GM18508 (cell line): ENCODE measurements at regions not wholly inside any gene's neighbourhood (a gene's known extent, or its start where the extent isn't known, plus 50 kb on each side); places are given as distances from the start of the nearest gene placed in this dataset.

Source experiments
- ATAC-seq: cut with Tn5 transposase; IDR thresholded peaks from one replicate; pipeline ENCODE4 v1.9.1; 2021; ENCODE audit warnings: moderate number of reproducible peaks; ENCODE audit not compliant: insufficient read depth, unreplicated experiment

- ATAC-seq = no peak
Measured at GRCh38 chr2:60297296-60298005, 256.0 kb downstream of the BCL11A start.

DNA sequence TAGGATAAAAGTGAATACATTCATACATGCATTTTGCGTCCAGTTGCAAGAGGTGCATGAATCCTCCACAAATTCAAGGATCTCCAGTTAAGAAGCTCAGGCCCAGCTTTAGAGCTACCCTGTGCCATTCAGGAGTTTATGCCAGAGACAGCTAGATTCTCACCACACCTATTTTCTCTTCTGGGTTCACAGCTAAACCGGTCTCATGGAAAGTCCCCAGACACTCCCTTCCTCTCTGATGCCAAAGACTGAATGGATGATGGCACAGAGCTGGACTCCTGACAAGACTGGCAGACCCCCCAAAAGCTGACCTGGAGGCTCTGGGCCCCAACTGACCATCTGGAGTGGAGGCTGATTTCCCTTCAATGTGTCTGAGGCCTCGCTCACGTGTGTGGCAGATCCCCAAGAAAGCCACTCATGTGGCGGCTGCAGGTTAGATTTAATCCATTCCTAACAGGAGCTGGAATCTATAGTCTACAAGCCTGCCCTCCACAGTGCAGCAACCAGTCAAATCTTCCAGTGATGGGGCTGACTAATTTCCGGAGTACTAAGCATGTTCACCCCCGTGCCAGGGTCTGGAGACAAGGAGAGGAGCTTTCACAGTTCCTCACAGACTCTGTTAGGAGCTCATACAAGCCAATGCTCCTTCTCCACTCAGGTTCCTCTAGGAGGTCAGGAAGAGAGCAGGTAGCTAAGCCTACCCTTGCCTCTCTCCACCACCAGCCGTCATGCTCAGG, 257.1 kb downstream of the BCL11A start:
- no peak for ATAC-seq

GRCh38 chr2:60295636-60295962, 257.9 kb downstream of the BCL11A start:
- ATAC-seq = no peak

GRCh38 chr2:60294901-60295635, 258.4 kb downstream of the BCL11A start:
- ATAC-seq = no peak

DNA sequence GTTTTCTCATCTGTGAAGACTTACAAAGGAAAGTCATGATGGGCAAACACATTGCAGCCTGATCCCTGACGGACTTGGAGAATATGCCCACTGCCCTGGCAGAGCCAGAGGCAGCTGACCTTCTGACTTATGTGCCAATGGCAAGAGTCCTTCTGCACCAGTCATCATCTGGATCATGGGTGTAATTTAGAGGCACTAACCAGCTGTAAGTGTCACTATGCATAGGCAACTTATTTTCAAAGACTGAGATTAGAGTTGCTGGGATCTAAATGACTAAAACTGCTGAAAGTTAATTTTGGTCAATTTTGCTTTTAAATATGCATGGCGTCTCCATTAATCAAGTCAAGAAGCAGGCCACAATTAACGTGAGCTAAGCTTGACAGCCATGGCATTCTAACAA, 261.2 kb downstream of the BCL11A start:
- no peak for ATAC-seq

- ATAC-seq = no peak
Measured at GRCh38 chr2:60290509-60290908, 262.9 kb downstream of the BCL11A start.

- ATAC-seq = no peak
Measured at GRCh38 chr2:60285626-60286316, 267.7 kb downstream of the BCL11A start.

DNA sequence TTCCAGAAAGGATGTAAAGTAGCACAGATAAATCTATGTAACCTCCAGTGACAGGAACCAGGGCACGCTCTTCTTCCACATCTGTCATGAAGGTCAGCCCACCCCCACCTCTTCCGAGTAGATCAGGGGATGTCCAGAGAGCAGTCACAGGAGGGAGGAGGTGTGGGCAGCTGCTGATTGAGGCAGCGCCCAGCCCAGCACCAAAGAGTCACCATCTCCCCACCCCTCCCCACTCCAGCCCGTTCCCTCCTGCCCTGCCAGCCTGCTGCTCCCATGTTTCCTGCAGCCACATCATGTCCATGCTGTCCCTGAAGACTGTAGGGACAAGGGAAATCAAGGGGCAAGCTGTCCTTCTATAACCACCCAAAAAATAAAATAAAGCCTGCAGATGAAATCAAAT, 269.8 kb downstream of the BCL11A start:
- ATAC-seq = no peak

DNA sequence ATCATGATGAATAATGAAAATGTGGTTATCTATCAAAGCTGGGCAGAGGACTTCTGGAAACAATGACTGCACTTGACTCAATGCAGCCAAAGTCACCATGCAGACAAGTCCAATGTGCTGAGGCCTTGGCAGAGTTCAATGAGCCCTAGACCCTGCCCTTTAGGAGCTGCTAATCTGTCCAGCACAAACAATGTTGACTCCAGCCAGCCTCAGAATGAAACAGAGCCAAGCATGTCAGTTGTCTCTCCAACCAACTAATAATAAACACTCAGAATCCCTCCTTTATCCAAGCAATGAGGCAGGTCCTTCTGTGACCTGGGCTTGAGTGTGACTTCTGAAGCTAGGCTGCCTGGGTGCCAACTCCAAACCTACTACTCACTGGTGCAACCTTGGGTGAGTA, 270.6 kb downstream of the BCL11A start:
- no peak for ATAC-seq

DNA sequence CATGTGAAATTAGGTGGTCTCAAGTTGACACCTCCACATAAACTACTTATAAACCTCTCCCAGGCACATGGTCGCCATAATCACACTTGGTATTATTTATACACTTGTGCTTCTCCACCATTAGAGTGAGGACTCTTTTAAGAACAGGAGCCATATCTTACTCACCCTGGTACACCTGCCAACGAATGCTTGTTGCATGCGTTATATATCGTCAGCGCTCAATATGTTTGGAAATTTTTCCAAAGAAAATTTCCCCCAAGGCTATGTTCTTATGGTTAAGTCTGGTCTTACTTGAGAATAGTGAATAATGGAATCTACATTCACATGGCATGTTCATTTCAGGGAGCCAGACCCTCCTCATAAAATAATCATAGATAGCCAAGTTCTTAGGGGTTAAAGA, 271.7 kb downstream of the BCL11A start:
- ATAC-seq = no peak

DNA sequence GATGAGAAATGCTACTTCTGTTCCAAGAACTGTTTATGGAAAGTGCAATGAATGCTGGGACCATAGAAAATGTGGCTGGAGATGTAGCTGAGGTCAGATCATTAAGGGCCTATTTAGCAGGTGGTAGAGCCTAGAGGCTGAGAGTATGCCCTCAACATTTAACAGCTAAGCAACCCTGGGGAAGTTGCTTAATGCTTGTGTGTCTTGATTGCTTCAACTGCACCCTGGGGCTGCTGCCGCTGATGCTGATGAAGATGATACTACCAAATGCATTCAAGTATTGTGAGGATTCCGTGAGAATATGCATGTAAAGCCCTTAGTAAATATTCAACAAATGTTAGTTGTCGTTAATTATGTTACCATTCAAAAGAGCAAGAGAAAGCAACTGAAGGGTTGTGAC, 273.2 kb downstream of the BCL11A start:
- no peak for ATAC-seq

GRCh38 chr2:60278906-60279305, 274.5 kb downstream of the BCL11A start:
- ATAC-seq = no peak

DNA sequence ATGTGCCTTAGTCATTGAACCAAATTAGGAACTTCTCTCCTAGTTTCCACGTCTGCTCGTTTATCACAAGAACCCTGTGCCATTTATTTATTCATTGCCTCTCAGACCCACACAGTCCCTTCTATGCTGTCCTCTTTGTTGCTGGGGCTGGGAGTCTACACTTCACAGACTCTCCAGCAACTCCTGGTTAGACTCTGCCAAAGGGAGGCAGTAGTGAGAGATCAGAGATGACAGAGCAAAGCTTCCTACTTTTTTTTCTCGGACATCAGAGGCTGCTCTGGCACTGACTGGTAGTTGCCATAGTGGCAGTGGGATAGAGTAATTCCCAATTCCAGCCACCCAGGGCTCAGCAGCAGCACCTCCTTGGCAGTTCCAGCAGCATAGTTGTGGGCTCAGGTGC, 277.5 kb downstream of the BCL11A start:
- ATAC-seq = no peak

DNA sequence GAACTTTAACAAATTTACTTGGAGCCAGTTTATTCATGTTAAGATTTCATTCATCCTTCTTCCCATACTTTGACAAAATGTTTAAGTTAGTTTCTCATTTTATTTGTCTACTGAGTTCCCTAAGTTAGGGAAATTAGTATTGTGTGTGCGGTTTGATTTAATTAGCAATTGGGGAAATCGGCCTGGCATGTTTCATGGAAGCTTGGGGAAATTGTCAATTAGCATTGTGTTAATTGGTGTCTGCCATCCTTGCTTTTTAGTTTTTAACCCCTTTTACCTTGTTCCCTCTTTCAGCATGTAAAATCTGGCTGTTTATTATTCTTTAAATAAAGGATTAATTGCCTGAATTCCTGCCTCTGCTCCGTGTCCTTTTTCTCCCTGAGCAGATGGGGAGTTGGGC, 279.6 kb downstream of the BCL11A start:
- no peak for ATAC-seq

DNA sequence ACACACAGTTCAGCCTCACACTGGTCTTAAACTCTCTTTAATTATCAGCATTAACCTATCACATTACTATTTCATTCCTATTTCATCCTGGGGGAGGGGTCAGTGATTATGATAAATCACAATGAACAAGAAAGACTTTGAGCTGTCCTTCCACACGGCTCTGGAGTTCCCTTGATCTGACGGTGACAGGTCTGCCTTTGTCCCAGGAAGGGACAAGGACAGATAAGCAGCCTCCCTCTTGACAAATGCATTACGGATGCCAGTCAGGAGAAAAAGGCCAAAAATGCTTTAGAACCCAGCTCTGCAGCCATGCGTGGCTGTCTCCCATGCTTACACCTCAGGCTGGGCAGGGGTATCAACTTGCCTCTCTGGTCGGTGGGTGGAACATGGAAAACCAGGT, 281.7 kb downstream of the BCL11A start:
- ATAC-seq = no peak

GRCh38 chr2:60271131-60271530, 282.3 kb downstream of the BCL11A start:
- no peak for ATAC-seq

GRCh38 chr2:60268661-60269060, 284.8 kb downstream of the BCL11A start:
- no peak for ATAC-seq

- ATAC-seq = no peak
Measured at GRCh38 chr2:60268032-60268431, 285.4 kb downstream of the BCL11A start.

DNA sequence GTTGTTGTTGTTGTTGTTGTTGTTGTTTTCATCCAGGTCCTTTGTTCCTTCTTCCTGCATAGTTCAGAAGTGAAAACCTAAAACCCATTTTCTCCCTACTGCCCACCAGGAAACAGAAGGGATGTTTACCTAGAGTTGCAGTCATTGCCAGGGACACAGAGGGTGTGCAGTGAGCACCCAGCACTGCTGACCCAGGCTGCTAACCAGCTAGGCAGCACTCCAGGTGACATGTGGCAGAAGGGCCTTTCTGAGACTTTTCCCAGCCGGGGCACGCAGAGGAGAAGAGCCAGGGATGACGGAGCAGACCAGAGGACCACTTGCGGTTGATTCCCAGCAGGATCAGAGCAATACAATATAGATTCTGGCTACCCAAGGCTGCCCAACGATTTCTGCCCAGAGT, 286.3 kb downstream of the BCL11A start:
- ATAC-seq = no peak

DNA sequence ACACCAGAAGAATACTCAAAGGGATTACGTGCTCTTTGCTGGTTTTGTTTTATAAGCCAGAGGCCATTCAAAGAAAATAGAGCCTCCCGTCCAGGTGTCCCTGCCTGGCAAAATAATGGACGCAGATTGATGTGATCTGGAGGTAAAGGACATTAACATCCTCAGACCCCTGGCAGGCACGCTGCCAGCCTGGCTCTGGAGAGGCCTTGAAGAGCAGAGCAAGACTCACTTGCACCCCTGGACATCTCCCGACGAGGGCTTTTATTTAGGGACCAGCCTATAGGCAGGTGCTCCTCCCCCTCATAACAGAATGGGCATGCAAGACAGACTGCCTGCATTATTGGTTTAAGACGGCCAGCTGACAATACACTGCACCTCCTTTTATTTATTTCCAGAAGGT, 291.3 kb downstream of the BCL11A start:
- no peak for ATAC-seq
